ENCODE measurements at regions not wholly inside any gene's neighbourhood (a gene's known extent, or its start where the extent isn't known, plus 50 kb on each side); places are given as distances from the start of the nearest gene placed in this dataset.

DNA sequence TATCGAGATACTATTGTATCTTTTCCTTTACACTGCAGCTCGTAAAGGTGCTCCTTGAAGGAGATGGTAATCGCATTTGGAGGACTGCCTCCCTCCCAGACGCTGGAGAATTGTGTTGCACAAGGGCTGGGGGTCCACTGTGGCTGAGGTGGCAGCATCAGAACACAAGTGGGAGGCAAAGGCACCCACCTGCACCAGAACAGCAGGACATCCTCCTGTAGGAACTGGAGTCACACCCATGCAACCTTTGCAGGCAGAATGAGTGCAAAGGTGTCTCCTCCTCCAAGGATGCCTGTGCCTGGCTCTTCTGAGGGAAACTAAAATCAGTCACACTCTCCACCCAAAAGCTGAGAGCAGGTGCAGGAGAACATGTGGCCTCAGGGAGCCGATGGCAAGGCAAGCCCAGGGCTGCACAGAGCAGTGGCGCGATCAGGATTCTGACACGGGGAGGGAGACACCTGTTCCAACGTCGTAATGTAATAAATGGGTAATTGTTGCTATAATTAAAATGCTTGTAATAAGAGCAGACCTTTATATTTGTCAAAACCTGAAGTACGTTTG, 1501.4 kb downstream of the TBC1D22A start:
- DNase-seq, result no peak

DNA sequence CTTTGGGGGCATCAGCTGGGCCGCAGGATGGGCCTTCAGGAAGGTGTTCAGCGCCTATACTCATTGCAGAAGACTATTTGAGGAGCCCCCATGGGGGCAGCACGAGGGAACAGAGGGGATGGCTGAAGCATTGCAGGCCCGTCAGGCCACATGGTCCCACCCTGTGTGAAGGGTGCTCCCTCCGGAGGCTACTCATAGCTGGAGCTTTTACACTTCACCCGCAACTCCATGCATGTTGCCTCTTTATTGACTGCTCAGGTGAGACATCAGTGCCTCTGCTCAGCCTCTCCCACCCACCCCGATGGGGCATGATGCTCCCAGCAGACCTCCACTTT, 1500.9 kb downstream of the TBC1D22A start:
- no peak for DNase-seq

DNA sequence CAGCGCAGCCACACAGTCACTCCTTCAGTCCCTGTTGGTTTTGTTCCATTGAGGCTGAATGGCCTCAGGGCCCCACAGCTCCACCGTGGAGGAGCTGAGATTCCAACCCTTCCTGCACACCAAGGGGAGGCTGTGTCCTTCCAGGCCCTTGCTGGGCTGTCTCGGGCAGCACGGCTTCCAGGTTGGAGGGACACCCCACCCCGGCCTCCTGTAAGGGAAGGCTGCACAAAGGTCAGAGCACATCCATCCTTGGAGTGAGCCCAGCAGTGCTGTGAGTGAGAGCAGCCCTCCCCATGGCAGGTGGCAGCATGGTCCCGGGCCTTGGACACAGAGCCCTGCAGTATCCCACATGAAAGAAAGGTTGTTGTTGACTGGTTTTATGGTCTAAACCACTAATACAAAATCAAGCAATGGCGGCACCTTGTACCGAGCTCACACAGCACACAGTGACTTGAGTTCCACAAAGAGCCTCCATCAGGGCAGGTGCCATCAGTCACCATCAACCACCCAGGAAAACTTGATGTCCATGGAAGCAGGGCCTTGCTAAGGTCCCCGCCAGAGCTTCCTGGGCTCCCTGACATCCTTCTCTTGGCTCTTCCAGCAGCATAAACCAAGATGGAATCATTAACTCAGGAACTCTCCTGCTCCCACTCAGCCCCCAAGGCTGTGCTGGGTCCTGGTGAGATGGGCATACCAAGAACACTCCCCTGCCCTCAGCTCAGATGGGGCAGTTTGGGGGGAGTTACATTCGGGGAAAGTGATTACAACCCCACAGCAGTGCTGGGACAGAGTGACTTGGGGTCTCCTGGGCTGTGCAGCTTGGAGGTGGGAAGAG, 1500.4 kb downstream of the TBC1D22A start:
- DNase-seq, result no peak

DNA sequence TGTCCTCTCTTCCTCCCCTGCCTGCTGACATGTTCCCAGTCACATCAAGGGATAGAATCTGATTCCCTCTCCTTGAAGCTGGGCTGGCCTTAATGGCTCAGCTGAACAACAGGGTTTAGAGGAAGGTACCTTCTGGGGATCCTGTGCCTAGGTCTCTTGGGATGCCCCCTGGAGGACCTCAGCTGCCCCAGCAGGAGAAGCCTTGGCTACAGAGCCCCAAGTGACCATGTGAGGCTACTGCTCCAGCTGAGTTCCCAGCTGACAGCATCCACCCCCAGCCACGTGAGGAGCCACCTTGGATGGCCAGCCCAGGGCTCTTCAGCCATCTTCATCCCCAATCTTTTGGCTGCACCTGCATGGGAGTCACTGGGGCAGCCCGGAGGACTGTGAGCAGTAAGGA, 1499.3 kb downstream of the TBC1D22A start:
- no peak for DNase-seq

DNA sequence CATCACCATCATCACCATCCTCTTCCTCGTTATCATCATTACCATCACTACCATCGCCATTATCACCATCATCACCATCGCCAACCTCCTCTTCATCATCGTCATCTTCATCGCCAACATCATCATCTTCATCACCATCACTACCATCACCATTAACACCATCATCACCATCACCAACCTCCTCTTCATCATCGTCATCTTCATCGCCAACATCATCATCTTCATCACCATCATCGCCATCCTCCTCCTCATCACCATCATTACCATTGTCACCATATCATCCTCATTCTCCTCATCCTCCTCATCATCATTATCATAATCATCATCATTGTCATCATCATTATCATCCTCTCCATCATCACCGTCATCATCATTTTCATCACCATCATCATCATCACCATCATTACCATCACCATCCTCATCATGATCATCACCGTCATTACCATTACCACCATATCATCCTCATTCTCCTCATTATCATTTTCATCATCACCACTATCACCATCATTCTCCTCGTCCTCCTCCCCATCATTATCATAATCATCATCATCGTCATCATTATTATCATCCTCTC, 1498.7 kb downstream of the TBC1D22A start:
- DNase-seq, result no peak

DNA sequence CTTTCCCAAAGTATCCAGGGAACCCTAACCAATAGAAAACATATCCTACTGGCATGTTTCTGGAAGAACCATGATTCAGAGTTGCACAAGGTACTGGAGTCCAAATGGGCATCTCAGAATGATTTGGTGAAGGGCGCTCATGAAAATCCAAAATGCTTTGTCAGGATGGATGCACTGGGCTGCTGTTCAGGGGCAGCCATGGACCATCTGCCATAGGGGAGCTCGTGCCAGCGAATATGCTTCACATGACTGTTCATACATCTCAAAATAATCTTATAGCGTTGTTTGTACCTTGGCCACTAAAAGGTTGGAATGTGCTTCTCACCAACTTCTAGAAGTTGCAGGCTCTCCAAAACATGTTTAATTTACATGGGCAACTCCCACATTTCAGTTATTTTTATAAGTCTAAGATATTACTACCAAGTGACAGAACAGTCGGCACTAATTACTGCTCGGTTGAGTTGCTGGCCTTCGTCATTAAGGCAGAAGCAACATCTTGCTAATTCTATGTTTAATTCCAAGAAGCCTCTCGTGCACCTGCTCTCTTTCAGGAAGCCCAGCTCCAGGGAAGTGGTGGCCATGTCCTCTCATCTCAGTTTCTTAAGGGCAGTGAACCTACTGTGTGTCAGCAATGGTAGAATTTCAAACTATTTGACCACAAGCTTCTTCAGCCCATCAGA, 1497.7 kb downstream of the TBC1D22A start:
- no peak for DNase-seq

DNA sequence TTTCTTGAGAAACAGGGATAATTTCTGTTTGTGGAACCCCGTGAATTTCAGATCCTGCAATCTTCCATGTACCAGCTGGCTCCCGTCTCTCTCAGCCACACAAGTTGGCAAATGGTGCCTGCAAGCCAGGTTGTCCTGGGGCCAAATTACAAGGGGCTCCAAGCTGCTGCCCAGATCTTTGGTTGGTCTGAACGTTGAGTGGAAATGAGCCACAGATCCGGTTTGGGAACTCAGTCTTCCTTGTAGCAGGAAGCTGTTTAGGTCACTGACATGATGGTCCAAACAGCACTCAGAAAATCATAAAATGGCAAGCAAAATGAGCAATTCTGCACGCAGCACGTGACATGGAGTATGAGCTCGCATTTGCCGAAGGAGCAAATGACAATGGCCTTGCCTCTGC, 1496.4 kb downstream of the TBC1D22A start:
- DNase-seq, result no peak

DNA sequence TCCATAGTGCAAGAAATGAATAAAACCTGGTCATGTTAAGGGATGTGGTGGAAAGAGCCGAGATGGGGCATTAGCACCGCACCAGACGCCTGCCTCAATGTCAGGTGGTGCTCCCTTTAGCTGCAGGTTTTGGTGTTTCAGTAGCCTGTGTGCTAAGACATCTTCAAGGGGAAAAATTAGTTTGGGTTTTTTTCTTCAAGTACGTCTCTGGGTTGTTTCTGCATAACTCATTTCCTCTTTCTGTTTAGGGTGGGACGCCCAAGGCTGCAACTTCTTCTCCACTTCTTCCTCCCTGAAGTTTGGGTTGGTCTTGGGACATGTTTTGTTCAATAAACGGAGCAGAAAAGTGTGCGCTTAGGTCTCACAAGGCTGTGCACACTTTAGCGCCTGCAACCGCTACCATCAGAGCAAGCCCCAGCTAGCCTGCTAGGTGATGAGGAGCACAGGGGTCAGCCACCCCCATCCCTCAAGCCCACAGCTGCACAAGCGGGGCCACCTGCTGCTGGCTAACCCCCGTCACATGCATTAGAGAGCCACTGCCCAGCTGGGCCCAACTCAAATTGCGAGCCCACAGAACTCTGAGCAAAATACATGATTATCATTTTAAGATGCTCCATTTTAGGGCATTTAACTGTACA, 1495.7 kb downstream of the TBC1D22A start:
- no peak for DNase-seq

DNA sequence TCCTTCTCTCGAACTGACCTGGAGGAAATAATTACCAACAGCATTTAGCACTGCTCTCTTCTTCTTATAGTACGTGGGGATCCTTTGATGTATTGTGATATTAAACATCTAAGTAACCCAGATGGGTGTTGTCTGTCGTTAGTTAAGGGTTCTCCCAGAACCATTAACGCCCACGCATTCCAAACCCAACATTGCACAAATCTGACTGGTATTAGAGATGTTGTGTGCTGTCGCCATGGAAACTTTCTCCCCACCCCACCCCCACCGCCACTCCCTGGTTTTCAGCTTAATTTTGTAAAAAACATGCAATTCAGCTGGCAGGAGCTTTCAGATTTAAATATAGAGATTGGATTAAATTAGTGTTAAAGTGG, 1495.2 kb downstream of the TBC1D22A start:
- no peak for DNase-seq

DNA sequence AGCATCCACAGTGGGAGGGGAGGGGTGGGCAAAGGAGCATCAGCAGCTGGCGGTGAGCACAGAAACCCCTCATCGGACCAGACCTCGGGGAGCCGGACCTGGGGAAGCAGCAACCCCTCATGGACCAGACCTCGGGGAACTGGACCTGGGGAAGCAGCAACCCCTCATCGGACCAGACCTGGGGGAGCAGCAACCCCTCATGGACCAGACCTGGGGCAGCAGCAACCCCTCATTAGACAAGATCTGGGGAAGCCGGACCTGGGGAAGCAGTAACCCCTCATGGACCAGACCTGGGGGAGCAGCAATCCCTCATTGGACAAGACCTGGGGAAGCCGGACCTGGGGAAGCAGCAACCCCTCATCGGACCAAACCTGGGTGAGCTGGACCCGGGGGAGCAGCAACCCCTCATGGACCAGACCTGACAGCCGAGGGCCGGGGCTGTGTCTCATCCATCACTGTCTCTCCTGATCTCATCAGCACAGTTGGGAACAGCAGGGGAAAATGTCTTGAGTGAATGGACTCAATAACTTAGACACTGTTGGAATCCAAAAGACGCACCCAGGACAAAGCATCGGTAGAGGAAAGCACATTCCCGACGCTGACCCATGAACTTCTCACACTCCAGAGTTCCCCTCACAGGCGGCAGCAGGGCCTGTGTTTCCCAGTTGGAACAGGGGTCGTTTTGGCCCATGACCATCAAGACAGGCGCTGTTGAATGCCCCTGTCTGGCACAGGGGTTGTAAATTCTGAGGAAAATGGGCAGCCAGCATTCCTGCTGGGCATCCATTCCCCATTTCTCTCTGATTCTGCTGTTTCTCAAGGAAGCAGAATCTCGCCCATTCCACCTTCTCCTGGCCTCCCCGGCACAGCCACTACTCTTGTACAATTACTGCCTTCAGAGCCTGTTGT, 1494.6 kb downstream of the TBC1D22A start:
- no peak for DNase-seq

DNA sequence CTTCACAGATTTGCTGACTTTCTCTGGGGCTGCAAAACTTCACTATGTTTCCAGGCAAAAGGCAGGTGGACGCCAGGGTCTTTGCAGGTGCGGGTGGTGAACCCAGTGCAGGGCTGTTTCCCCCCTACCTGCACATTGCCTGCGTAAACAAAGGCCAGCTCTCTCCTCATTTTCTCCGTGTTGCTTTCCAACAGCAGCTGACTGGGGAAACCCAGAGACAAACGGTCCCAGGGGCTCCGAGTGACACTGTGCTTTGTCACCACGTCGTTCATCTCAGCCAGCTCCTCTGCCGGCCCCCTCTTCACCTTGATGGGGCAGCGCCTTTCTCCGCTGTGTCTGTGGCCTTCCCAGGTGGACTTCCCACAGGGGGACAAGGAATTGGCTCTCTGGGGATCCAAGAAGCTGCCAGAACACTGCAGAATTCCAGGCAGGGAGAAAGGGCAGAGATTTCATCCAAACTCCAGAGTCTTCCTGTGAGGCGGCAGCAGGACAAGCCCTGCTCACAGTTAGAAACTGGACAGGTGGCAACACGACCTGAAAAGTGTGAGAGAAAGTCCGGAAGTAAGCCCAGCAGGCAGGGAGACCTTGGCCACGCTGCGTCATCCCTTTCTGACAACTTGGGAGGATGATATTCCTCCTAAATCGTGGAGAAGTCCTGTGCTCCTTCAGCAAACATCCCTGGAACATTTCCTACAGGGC, 1493.7 kb downstream of the TBC1D22A start:
- no peak for DNase-seq

DNA sequence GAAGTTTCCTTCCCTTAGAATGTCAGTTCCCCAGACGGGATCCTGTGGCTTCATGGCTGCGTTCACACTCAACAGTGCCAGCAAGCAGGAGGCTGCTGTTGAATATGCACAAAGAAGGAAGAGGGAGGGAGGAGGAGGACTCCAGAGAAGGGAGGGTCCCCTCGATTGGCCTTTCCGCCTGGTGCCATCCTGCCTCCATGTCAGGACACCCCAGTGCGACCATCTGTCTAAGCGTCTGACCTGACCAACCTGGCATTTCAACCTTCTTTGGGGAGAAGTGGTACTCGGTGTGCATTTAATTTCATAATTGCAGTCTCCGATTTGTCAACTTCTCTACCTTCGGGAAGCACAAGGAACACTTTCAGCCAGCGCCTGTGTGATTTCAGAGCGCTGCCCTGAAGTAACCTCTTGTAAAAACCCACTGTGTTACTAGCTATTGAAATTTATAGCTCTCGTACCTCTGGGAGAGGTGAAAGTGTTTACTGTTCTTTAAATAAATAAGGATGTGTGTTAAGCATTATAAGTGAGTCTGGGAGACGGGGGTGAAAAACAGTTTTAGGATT, 1491.9 kb downstream of the TBC1D22A start:
- no peak for DNase-seq

DNA sequence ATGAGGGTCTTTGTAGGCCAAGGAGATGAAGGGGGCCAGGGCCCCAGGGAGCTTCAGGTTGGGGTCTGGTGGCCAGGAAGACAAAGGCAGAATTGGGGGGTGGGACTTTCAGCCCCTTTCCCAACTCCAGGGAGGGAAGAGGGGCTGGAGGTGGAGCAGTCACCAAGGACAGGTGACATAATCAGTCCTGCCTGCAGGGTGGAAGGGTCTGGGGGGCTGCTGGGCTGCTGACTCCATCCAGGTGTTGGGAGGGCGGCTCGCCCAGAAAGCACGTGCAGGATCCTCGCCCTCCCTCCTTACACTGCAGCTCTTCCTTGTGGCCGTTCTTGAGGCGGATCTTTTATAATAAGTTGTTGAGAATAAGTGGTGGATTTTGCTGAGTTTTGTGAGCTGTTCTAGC, 1491.1 kb downstream of the TBC1D22A start:
- DNase-seq, result no peak

DNA sequence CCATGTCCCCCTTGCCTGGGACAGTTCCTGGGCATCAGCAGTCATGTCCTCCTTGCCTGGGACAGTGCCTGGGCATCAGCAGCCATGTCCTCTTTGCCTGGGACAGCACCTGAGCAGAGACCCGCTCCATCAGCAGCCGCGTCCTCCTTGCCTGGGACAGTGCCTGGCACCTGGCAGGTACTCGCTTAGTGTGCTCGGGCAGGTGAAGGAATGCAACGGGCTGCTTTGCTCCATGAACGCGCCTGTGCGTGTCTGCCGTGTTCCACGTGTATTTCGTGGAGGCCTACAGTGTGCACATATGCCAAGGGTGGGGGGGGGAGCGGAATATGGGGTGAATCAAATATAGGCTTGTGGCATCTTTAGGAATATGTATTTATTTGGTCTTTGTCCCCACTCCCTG, 1490.7 kb downstream of the TBC1D22A start:
- no peak for DNase-seq

DNA sequence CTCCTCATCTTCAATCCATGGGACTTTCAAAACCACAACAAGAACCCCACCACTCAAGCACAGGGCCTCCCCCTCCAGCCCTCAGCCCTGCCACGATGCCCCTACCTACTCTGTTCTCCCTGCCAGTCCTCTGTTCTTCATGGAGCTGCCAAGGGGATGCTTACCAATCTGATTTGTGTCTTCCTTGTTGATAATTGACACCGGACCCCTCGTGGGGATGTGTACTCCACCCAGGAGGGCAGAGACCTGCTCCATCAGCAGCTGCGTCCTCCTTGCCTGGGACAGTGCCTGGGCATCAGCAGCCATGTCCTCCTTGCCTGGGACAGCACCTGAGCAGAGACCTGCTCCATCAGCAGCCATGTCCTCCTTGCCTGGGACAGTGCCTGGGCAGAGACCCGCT, 1489.2 kb downstream of the TBC1D22A start:
- no peak for DNase-seq

DNA sequence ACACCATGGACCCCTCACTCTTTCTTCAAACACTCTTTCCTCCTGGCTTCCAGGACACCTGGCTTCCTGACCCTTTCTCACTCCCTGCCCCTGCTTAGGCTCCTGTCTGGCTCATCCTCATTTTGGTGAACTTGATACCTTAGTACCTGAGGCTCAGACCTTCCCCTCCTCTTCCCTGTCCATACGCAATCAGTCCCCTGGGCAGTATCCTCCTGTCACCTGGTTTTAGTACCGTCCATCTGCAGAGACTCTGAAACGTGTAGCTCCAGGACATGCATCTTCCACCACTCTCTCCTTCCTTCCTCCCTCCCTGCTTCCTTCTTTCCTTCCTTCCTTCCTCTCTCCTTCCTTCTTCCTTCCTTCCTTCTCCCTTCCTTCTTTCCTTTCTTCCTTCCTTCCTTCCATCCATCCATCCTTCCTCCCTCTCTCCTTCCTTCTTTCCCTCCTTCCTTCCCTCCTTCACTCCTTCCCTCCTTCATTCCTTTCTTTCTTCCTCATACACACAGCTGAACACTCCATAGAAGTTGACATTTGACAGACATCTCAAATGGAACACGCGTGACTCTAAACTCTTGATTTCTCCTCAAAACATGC, 1488.6 kb downstream of the TBC1D22A start:
- DNase-seq, result no peak

DNA sequence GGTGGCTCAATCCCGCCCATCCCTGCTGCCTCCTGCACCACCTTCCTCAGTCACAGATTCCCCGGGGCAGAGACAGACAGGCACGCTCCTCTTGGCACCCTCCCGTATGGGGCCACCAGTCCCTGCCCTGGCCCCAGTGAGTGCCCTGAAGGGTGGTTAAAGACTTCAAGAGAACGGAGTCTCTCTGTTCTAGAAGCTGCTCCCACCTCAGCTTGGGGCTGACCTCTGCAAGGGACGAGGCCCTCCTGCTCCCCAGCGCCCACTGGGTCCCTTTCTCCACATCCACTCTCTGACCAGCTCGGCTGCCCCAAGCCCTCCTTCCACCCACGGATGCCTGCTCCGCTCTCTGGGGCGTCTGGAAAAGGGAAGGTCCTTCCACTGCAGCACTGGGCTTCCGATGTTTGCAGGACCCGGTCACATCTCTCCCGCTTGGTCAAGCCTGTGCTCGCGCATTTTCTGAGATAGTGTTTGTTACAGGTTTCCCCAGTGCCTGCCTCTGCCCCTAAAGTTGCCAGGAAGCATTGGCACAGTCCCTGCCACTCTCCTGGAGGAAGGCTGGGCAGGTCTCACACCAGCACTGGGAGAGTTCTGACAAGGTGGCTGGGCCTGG, 1487.9 kb downstream of the TBC1D22A start:
- no peak for DNase-seq

DNA sequence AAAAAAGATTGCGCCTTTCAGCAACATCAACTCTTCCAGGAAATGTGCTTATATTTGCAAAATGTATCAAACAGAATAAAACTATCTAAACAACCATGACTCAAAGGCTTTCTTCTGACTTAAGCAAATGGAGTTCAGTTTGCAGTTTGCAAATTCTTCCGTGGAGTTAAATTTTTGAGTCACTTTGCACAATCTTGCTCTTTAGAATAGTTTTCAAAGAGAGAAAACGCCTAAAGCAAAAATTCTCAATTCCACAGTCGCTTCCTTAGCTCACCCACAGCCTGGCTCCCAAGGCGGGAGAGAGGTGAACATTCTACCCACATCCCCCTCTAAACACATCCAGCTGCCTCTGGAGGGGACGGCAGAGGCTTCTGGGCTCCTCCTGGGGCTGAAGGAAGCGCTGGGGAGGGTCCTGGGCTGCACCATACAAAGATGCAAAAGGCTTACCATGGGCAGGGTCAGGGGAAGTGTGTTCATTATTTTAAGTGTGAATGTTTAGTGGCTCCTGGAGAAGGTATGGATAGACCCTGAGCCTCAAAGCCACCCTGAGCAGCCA, 1487.3 kb downstream of the TBC1D22A start:
- no peak for DNase-seq

DNA sequence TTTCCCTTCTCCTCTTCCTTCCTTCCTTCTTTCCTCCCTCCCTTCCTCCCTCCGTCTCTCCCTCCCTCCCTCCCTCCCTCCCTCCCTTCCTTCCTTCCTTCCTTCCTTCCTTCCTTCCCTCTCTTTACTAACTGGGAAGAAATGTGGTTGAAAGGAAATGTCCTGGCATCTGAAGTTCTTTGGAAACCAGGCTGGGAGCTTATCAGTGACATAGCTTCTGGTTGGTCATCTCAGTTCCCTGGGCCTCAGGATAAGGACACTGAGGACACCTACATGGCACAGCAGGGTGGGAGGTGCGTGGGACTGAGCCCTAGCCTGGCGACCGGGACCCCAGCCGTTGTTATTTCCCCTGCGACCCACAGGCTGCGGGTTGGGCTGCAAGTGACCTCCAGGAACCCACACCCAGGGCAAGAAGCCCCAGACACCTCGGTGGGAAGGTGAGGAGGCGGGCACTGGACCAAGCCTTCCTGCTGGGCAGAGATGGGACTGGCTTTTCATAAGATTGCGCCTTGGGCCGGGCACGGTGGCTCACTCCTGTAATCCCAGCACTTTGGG, 1486.5 kb downstream of the TBC1D22A start:
- DNase-seq, result no peak

DNA sequence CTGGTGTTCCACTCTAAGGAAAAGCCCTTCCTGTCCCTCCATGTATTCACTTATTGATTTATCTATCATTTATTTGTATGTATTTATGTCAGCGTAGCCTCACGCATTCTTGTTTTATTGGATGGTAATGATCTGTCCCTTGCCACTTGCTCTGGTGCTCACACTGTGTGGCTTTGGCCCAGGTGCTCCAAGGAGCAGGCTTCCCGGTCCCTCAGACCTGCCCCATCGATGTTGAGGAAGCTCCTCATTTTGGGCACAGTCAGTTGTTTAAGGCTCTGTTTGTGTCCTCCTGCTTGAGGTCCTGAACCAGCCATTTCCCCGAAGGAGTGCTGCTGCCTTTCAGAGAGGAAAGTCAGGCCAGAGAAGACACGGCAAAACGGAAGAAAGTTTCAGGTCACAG, 1485.4 kb downstream of the TBC1D22A start:
- no peak for DNase-seq
